ENCODE measurements at regions not wholly inside any gene's neighbourhood (a gene's known extent, or its start where the extent isn't known, plus 50 kb on each side); places are given as distances from the start of the nearest gene placed in this dataset.

DNA sequence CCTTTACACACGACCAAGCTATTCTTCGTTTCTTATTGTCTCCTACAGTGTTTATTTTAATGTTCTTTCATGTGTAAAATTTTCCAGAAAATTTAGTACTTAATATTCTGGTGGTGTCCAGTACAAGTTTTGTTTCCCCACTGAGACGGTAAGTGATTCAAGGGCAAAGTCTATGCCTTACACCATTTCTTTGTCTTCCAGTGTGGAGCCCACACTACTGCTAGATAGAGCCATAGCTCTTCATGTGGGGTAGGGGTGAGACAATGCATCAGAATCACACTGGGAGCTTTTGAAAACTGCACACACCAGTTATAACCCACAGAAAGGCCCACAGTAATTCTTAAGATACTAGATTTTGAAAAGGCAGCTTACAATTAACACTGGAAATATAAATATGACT, 125.6 kb downstream of the TDRD15 start:
- TF ChIP-seq CTCF (IDR thresholded peaks at IDR 0.05) (no peak), POLR2A (IDR thresholded peaks at IDR 0.05) (no peak)

All from heart left ventricle (tissue), 13 donors.